ENCODE measurements at regions not wholly inside any gene's neighbourhood (a gene's known extent, or its start where the extent isn't known, plus 50 kb on each side); places are given as distances from the start of the nearest gene placed in this dataset.
"Not testable (repeated sequence)": the region's sequence is repeated elsewhere in the genome, so short reads cannot be mapped to it uniquely, and the experiment has no call there.

GRCh38 chr4:156390599-156391324 lies 437.1 kb upstream of the CTSO start:
- DNase-seq = no peak

- DNase-seq = no peak
Observed at GRCh38 chr4:156388826-156389225, 435.2 kb upstream of the CTSO start.

- DNase-seq = no peak
Observed at GRCh38 chr4:156378033-156378665, 424.5 kb upstream of the CTSO start.

GRCh38 chr4:156377036-156377710 lies 423.5 kb upstream of the CTSO start:
- DNase-seq = no peak

- DNase-seq = no peak
Observed at GRCh38 chr4:156374894-156375293, 421.2 kb upstream of the CTSO start.

- no peak for DNase-seq
Observed at GRCh38 chr4:156374069-156374468, 420.4 kb upstream of the CTSO start.

GRCh38 chr4:156367502-156367901 lies 413.8 kb upstream of the CTSO start:
- not testable (repeated sequence) for DNase-seq

GRCh38 chr4:156362581-156362980 lies 408.9 kb upstream of the CTSO start:
- DNase-seq = no peak

GRCh38 chr4:156347412-156348075 lies 393.9 kb upstream of the CTSO start:
- no peak for DNase-seq

GRCh38 chr4:156346959-156347385 lies 393.3 kb upstream of the CTSO start:
- DNase-seq = no peak

- no peak for DNase-seq
Observed at GRCh38 chr4:156344397-156344796, 390.7 kb upstream of the CTSO start.

GRCh38 chr4:156336511-156336910 lies 382.8 kb upstream of the CTSO start:
- DNase-seq = no peak

GRCh38 chr4:156335721-156336120 lies 382.1 kb upstream of the CTSO start:
- no peak for DNase-seq

GRCh38 chr4:156330436-156331031 lies 376.9 kb upstream of the CTSO start:
- DNase-seq = no peak

GRCh38 chr4:156329779-156330178 lies 376.1 kb upstream of the CTSO start:
- no peak for DNase-seq

- DNase-seq = no peak
Observed at GRCh38 chr4:156328882-156329281, 375.2 kb upstream of the CTSO start.

- DNase-seq = no peak
Observed at GRCh38 chr4:156326246-156326645, 372.6 kb upstream of the CTSO start.

GRCh38 chr4:156322592-156322991 lies 368.9 kb upstream of the CTSO start:
- DNase-seq = no peak

- DNase-seq = no peak
Observed at GRCh38 chr4:156321203-156321602, 367.5 kb upstream of the CTSO start.

GRCh38 chr4:156313497-156313896 lies 359.8 kb upstream of the CTSO start:
- no peak for DNase-seq

GRCh38 chr4:156312261-156312847 lies 358.7 kb upstream of the CTSO start:
- DNase-seq = no peak

GRCh38 chr4:156309031-156309430 lies 355.4 kb upstream of the CTSO start:
- no peak for DNase-seq

- no peak for DNase-seq
Observed at GRCh38 chr4:156303708-156304107, 350.0 kb upstream of the CTSO start.
